Peyer's patch (tissue), 4 donors: ENCODE measurements at regions not wholly inside any gene's neighbourhood (a gene's known extent, or its start where the extent isn't known, plus 50 kb on each side); places are given as distances from the start of the nearest gene placed in this dataset.

Experiments used
- POLR2A ChIP-seq, 2 donors: fragments of 450-650 bp; IDR thresholded peaks; one replicate each; pipeline ENCODE4 v1.5.1; 2017; ENCODE audit warnings: antibody characterized with exemption in 2 of 2, mild to moderate bottlenecking in 2 of 2, moderate library complexity in 2 of 2
- TF ChIP-seq, protein P1 (sequence below), 6 experiments: fragments of 450-650 bp in 4 of 6; fragments of 200-600 bp in 2 of 6; sonication (generic) in 1 of 6; IDR thresholded peaks; one replicate each; pipeline ENCODE4 v1.5.1; 2017 to 2019; ENCODE audit warnings: antibody characterized with exemption in 6 of 6, mild to moderate bottlenecking in 3 of 6, moderate library complexity in 1 of 6

DNA sequence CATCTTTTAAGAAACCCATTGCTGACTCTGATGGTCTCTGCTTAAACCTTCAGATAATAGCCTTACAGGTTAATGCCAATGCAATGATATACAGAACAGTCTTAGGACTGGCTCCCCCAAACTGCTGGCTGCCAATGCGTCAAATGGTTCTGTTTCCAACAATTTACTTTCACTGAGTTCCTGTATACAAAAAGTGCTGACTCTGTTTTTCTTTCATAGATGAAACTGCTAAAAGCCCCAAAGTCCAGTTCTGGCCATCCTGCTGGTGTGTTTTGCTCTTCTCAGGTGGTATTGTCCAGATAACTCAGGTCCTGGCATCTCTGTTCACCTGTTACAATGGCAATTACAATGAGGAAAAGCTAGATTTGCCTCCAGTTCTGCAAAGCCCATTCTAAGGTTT lies 326.9 kb downstream of the GRIN2B start:
- TF ChIP-seq, protein P1, sequence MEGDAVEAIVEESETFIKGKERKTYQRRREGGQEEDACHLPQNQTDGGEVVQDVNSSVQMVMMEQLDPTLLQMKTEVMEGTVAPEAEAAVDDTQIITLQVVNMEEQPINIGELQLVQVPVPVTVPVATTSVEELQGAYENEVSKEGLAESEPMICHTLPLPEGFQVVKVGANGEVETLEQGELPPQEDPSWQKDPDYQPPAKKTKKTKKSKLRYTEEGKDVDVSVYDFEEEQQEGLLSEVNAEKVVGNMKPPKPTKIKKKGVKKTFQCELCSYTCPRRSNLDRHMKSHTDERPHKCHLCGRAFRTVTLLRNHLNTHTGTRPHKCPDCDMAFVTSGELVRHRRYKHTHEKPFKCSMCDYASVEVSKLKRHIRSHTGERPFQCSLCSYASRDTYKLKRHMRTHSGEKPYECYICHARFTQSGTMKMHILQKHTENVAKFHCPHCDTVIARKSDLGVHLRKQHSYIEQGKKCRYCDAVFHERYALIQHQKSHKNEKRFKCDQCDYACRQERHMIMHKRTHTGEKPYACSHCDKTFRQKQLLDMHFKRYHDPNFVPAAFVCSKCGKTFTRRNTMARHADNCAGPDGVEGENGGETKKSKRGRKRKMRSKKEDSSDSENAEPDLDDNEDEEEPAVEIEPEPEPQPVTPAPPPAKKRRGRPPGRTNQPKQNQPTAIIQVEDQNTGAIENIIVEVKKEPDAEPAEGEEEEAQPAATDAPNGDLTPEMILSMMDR (IDR thresholded peaks at IDR 0.05), result no peak
- TF ChIP-seq POLR2A (IDR thresholded peaks at IDR 0.05), result no peak
